Mesenchymal stem cell (in vitro differentiated cells and primary cell): ENCODE measurements at regions not wholly inside any gene's neighbourhood (a gene's known extent, or its start where the extent isn't known, plus 50 kb on each side); places are given as distances from the start of the nearest gene placed in this dataset.
"Not testable (repeated sequence)": the region's sequence is repeated elsewhere in the genome, so short reads cannot be mapped to it uniquely, and the experiment has no call there.

ENCODE experiments used
- DNase-seq: peaks from one replicate; pipeline ENCODE4 v3.0.0-alpha.2; 2013
- H2AFZ ChIP-seq: one replicate; pipeline ENCODE4 v1.6.1; 2013; ENCODE audit warnings: low read depth, mild to moderate bottlenecking, control low read depth, inconsistent platforms, low read length, moderate library complexity
- H2AK5ac ChIP-seq: 2 replicates; pipeline ENCODE4 v1.6.1; 2013; ENCODE audit warnings: low read length, moderate library complexity, mild to moderate bottlenecking, inconsistent platforms; ENCODE audit not compliant: severe bottlenecking
- H2BK120ac ChIP-seq: one replicate; pipeline ENCODE4 v1.6.1; 2013; ENCODE audit warnings: low read depth, mild to moderate bottlenecking, inconsistent platforms, low read length, moderate library complexity
- H2BK12ac ChIP-seq, 2 experiments: one replicate each; pipeline ENCODE4 v1.6.1; 2013; ENCODE audit warnings: inconsistent platforms in 2 of 2, low read length in 2 of 2, mild to moderate bottlenecking in 2 of 2, moderate library complexity in 2 of 2, control low read depth in 1 of 2
- H2BK15ac ChIP-seq: one replicate; pipeline ENCODE4 v1.6.1; 2013; ENCODE audit warnings: mild to moderate bottlenecking, low read depth, inconsistent platforms; ENCODE audit not compliant: poor library complexity, severe bottlenecking
- H2BK5ac ChIP-seq: 2 replicates; pipeline ENCODE4 v1.6.1; 2013; ENCODE audit warnings: low read depth, mild to moderate bottlenecking, low read length, control low read depth, inconsistent platforms; ENCODE audit not compliant: poor library complexity, severe bottlenecking
- H3K14ac ChIP-seq, 2 experiments: one replicate each; pipeline ENCODE4 v1.6.1; 2013; ENCODE audit warnings: inconsistent platforms in 2 of 2, low read length in 2 of 2, control low read depth in 1 of 2, mild to moderate bottlenecking in 1 of 2, moderate library complexity in 1 of 2
- H3K18ac ChIP-seq, 2 experiments: one replicate each; pipeline ENCODE4 v1.6.1; 2013; ENCODE audit warnings: inconsistent platforms in 2 of 2, low read length in 2 of 2, control low read depth in 1 of 2, low read depth in 1 of 2, mild to moderate bottlenecking in 1 of 2
- H3K23ac ChIP-seq, 2 experiments: one replicate each; pipeline ENCODE4 v1.6.1; 2013; ENCODE audit warnings: inconsistent platforms in 2 of 2, low read length in 2 of 2, mild to moderate bottlenecking in 2 of 2, moderate library complexity in 2 of 2, control low read depth in 1 of 2
- H3K27ac ChIP-seq: 2 replicates; pipeline ENCODE4 v1.5.1; 2013; ENCODE audit warnings: mild to moderate bottlenecking, moderate library complexity, low read length, control low read depth, inconsistent platforms; ENCODE audit not compliant: poor library complexity, severe bottlenecking
- H3K27me3 ChIP-seq, 2 experiments: 2 replicates each; pipeline versions ENCODE4 v1.6.1 to v1.7.0; 2013; ENCODE audit warnings: low read length in 2 of 2, mild to moderate bottlenecking in 2 of 2, moderate library complexity in 2 of 2, control low read depth in 1 of 2, inconsistent platforms in 1 of 2; ENCODE audit not compliant: control insufficient read depth in 1 of 2, insufficient read depth in 1 of 2
- H3K36me3 ChIP-seq, 2 experiments: 2 replicates each; pipeline versions ENCODE4 v1.6.1 to v1.7.0; 2013; ENCODE audit warnings: low read length in 2 of 2, control low read depth in 1 of 2, inconsistent platforms in 1 of 2, low read depth in 1 of 2, mild to moderate bottlenecking in 1 of 2; ENCODE audit not compliant: insufficient read depth in 2 of 2, control insufficient read depth in 1 of 2
- H3K4ac ChIP-seq, 2 experiments: one replicate each; pipeline ENCODE4 v1.6.1; 2013; ENCODE audit warnings: inconsistent platforms in 2 of 2, low read length in 2 of 2, mild to moderate bottlenecking in 2 of 2, moderate library complexity in 2 of 2, control low read depth in 1 of 2, low read depth in 1 of 2
- H3K4me1 ChIP-seq: 2 replicates; pipeline ENCODE4 v1.6.1; 2013; ENCODE audit warnings: low read depth, low read length, control low read depth; ENCODE audit not compliant: control insufficient read depth, insufficient read depth
- H3K4me2 ChIP-seq: 2 replicates; pipeline ENCODE4 v1.6.1; 2013; ENCODE audit warnings: low read length, mild to moderate bottlenecking, inconsistent platforms; ENCODE audit not compliant: poor library complexity, severe bottlenecking
- H3K4me3 ChIP-seq, 2 experiments: 2 replicates each; pipeline versions ENCODE4 v1.5.1 to v1.7.0; 2013; ENCODE audit warnings: low read length in 2 of 2, mild to moderate bottlenecking in 2 of 2, control low read depth in 1 of 2, low read depth in 1 of 2; ENCODE audit not compliant: insufficient read depth in 1 of 2
- H3K79me1 ChIP-seq: replicated peaks from 2 replicates; pipeline ENCODE4 v1.6.1; 2013; ENCODE audit warnings: mild to moderate bottlenecking, control low read depth, low read length, inconsistent platforms; ENCODE audit not compliant: poor library complexity, severe bottlenecking
- H3K9ac ChIP-seq: 2 replicates; pipeline ENCODE4 v1.7.0; 2013; ENCODE audit warnings: mild to moderate bottlenecking, low read length, moderate library complexity
- H3K9me3 ChIP-seq: 2 replicates; pipeline ENCODE4 v1.7.0; 2013; ENCODE audit warnings: mild to moderate bottlenecking, low read length; ENCODE audit not compliant: control insufficient read depth
- H4K8ac ChIP-seq: one replicate; pipeline ENCODE4 v1.6.1; 2013; ENCODE audit warnings: inconsistent platforms, mild to moderate bottlenecking, low read length, moderate library complexity
- H4K91ac ChIP-seq: one replicate; pipeline ENCODE4 v1.6.1; 2013; ENCODE audit warnings: mild to moderate bottlenecking, low read length, inconsistent platforms
- WGBS: methylation state at CpG from one replicate; pipeline ENCODE4 v1.1.7; 2013; ENCODE audit warnings: mixed read lengths; 5-methylcytosine and 5-hydroxymethylcytosine counted together

DNA sequence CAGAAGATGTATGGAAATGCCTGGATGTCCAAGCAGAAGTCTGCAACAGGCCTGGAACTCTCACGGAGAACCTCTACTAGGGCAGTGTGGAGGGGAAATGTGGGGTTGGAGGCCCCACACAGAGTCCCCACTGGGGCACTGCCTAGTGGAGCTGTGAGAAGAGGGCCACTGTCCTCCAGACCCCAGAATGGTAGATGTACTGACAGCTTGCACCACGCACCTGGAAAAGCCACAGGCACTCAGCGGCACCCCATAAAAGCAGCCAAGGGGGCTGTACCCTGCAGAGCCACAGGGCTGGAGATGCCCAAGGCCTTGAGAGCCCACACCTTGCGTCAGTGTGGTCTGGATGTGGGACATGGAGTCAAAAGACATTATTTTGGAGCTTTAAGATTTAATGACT lies 177.3 kb upstream of the C14orf180 start:
- H2BK5ac ChIP-seq, H2AK5ac ChIP-seq, H2BK12ac ChIP-seq, DNase-seq, H3K27ac ChIP-seq, H3K27me3 ChIP-seq, H3K79me1 ChIP-seq, H3K18ac ChIP-seq, H3K14ac ChIP-seq, H4K8ac ChIP-seq, H4K91ac ChIP-seq, H3K4ac ChIP-seq, H3K23ac ChIP-seq, H3K4me1 ChIP-seq, H2AFZ ChIP-seq, H2BK120ac ChIP-seq, H3K4me2 ChIP-seq, H3K9ac ChIP-seq, H3K4me3 ChIP-seq, H3K36me3 ChIP-seq, H2BK15ac ChIP-seq: not testable (repeated sequence)
- 70% methylated on average over 4 of the region's 4 CpGs for WGBS
- peaks cover 17% of the 10 kb centered on the region for H3K9me3 ChIP-seq

- no peak overlapping the region for H2BK15ac ChIP-seq
- no peak overlapping the region for H3K9ac ChIP-seq
- no peak overlapping the region for H3K23ac ChIP-seq
- H3K9me3 ChIP-seq: peaks cover 8% of the 10 kb centered on the region
- no peak overlapping the region for H4K8ac ChIP-seq
- no peaks in the 10 kb centered on the region for H3K79me1 ChIP-seq
- no peak overlapping the region for H3K14ac ChIP-seq
- H3K36me3 ChIP-seq: peaks cover 0 to 2% of the 10 kb centered on the region in 2 experiments
- H3K18ac ChIP-seq: no peak overlapping the region
- H3K4me2 ChIP-seq: no peak overlapping the region
- no peaks in the 10 kb centered on the region for H3K27me3 ChIP-seq
- no peak overlapping the region for H2BK12ac ChIP-seq
- H2BK5ac ChIP-seq: no peak overlapping the region
- no peak overlapping the region for H2AFZ ChIP-seq
- no peak overlapping the region for H4K91ac ChIP-seq
- WGBS: 75% methylated on average over 11 of the region's 11 CpGs
- no peaks in the 10 kb centered on the region for H3K4me1 ChIP-seq
- no peak overlapping the region for H2BK120ac ChIP-seq
- no peak overlapping the region for H2AK5ac ChIP-seq
- H3K4me3 ChIP-seq: no peak overlapping the region
- no peak overlapping the region for H3K27ac ChIP-seq
- DNase-seq: no peak
- H3K4ac ChIP-seq: no peak overlapping the region
These were observed 175.9 kb upstream of the C14orf180 start for GRCh38 chr14:104403421-104404220.

DNA sequence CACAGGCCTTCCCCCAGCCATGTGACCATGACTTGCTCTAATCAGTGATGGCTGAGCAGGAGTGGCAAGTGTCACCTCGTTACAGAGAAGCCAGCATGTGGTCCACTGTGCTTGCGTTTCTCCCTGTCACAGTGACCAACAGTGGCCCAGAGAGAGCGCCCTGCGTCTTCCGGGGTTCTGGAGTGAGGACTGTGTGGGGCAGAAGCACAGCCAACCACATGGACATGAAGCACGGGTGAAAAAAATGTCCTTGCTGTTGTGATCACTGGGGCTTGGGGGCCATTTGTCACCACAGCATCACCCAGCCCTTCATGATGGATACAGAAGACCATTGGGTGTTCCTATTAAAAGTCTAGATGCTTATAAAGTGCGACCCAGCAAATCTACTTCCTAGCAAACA lies 174.6 kb upstream of the C14orf180 start:
- Histone ChIP-seq H2BK5ac (no peak overlapping the region), H3K4me3 (no peak overlapping the region), H3K36me3 (peaks cover 0 to 2% of the 10 kb centered on the region in 2 experiments), H3K4me1 (no peaks in the 10 kb centered on the region), H3K18ac (no peak overlapping the region), H3K14ac (no peak overlapping the region), H3K9ac (no peak overlapping the region), H2BK120ac (no peak overlapping the region), H3K79me1 (no peaks in the 10 kb centered on the region), H3K27me3 (no peaks in the 10 kb centered on the region), H3K4ac (no peak overlapping the region), H2BK12ac (no peak overlapping the region), H2AK5ac (no peak overlapping the region), H3K27ac (no peak overlapping the region), H4K91ac (no peak overlapping the region), H2AFZ (no peak overlapping the region), H2BK15ac (no peak overlapping the region), H3K4me2 (no peak overlapping the region), H4K8ac (no peak overlapping the region), H3K9me3 (peaks cover 7% of the 10 kb centered on the region), H3K23ac (no peak overlapping the region)
- WGBS: 61% methylated on average over 7 of the region's 7 CpGs
- no peak for DNase-seq

DNA sequence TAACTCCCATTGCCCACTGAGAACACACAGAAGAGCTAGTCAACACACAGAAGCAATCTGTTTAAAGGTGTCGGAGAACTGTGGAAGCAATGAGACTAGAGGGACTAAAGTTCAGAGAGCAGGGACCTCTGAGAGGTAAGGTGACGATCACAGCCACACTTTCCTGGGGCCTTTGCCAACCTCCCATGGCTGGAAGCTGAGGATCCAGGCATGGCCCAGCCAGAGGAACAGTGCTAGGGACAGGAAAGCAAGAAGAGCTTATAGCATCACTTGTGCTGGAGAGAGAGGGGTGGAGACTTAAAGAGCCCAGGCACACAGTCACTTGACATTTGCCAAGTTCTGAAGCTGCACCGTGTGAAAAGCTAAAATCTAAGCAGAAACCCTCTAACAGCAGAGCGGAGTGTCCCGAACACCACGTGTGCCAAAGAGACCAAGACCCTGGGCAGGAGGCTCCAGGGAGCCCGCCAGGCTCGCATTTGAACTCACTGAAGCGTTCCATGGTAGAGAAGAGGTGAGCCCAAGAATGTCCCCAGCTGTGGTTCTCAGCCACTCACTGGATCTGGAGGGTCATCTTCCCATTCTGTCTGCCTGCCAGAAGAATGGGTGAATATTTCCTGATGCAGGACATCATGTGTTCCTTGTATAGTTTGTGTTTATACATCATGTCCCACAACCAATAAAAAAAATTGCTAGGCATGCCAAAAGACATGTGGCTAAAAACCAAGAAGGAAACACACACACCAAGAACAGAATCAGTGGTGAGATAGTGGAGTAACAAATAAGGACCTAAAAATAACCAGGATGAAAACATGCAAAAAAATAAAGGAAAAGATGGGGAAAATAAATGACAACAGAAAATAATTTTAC lies 174.0 kb upstream of the C14orf180 start:
- H3K27me3 ChIP-seq: no peaks in the 10 kb centered on the region

More for the DNA sequence above, 174.0 kb upstream of the C14orf180 start:
- no peak for DNase-seq
- Histone ChIP-seq H3K18ac (no peak overlapping the region), H3K14ac (no peak overlapping the region), H3K23ac (no peak overlapping the region), H3K79me1 (no peaks in the 10 kb centered on the region), H3K9ac (no peak overlapping the region), H3K9me3 (peaks cover 7% of the 10 kb centered on the region), H2BK12ac (no peak overlapping the region), H3K4me1 (no peaks in the 10 kb centered on the region), H2BK15ac (no peak overlapping the region), H3K36me3 (peaks cover 0 to 2% of the 10 kb centered on the region in 2 experiments), H2BK120ac (no peak overlapping the region), H2AK5ac (no peak overlapping the region), H3K4me2 (no peak overlapping the region), H3K27ac (no peak overlapping the region), H3K4ac (no peak overlapping the region), H4K91ac (no peak overlapping the region), H2BK5ac (no peak overlapping the region), H4K8ac (no peak overlapping the region), H3K4me3 (no peak overlapping the region), H2AFZ (no peak overlapping the region)
- WGBS: 73% methylated on average over 9 of the region's 9 CpGs
